ENCODE measurements at regions not wholly inside any gene's neighbourhood (a gene's known extent, or its start where the extent isn't known, plus 50 kb on each side); places are given as distances from the start of the nearest gene placed in this dataset.

- no peak for TF ChIP-seq CTCF (conservative IDR thresholded peaks at IDR 0.05)
- Mint-ChIP-seq H3K36me3 (ENCODE audit: insufficient read depth in 1 of 3, low read depth in 3 of 3) (peaks cover 0 to 15% (median 0%) of the 10 kb centered on the region in 3 experiments; a peak in 2 of 7 replicates), H3K4me3 (no peak overlapping the region; a peak in 1 of 5 replicates), H3K4me1 (peaks cover 4 to 6% of the 10 kb centered on the region in 2 experiments), H3K9me3 (peaks cover 0 to 7% of the 10 kb centered on the region in 2 experiments; a peak in 2 of 5 replicates), H3K27ac (peak overlapping the region in 1 of 3 experiments; percentile 44; a peak in 1 of 7 replicates), H3K27me3 (ENCODE audit: low read depth) (peaks cover 3% of the 10 kb centered on the region)
- no peak overlapping the region for H3K23ac ChIP-seq (ENCODE audit: insufficient read length, low read depth, low read length)
- no peak overlapping the region for H3K4me2 ChIP-seq (ENCODE audit: insufficient read depth, insufficient read length, low read length)
- H3K14ac ChIP-seq (ENCODE audit: insufficient read depth, low read length) = 0 out of 2 replicates have a peak overlapping the region, but pooled peaks have one; percentile 8
- H3K79me2 ChIP-seq (ENCODE audit: insufficient read depth, low read length) = no peaks in the 10 kb centered on the region
- no peaks in the 10 kb centered on the region for H3K23me2 ChIP-seq (ENCODE audit: insufficient read length, low read depth, low read length, poor library complexity, severe bottlenecking)
- H2BK5ac ChIP-seq (ENCODE audit: insufficient read length, low read length) = no peak overlapping the region
- H3K27me3 ChIP-seq (ENCODE audit: insufficient read depth, low read length) = no peaks in the 10 kb centered on the region
- DNase-seq = no peak
- H3K18ac ChIP-seq (ENCODE audit: insufficient read length, low read depth, low read length) = no peak overlapping the region
- H2BK15ac ChIP-seq (ENCODE audit: low read depth, low read length) = no peak overlapping the region
- no peak overlapping the region for H4K8ac ChIP-seq (replicated peaks; ENCODE audit: insufficient read length, low read depth, low read length)
- no peak overlapping the region for H3K4ac ChIP-seq (ENCODE audit: low read depth, low read length)
- no CpG with 5 or more reads among the region's 11 CpGs for WGBS (ENCODE audit: extremely low coverage, insufficient read length, low lambda C conversion rate)
- H4K91ac ChIP-seq (ENCODE audit: insufficient read length, low read depth, low read length) = no peak overlapping the region
- H2BK120ac ChIP-seq (ENCODE audit: low read depth, low read length, poor library complexity, severe bottlenecking) = no peak overlapping the region
- H4K20me1 ChIP-seq (ENCODE audit: control insufficient read depth, insufficient read depth, insufficient read length) = no peaks in the 10 kb centered on the region
- H2BK20ac ChIP-seq (ENCODE audit: low read depth, low read length, poor library complexity, severe bottlenecking) = no peak overlapping the region
- H3K9ac ChIP-seq (ENCODE audit: extremely low read depth, insufficient read length, low read length) = no peak overlapping the region
- peaks cover 4% of the 10 kb centered on the region; the same call in 1 of the 2 replicates for H3K4me1 ChIP-seq (ENCODE audit: insufficient read depth, low read length)
- H3K9me3 ChIP-seq (ENCODE audit: control insufficient read depth, low read depth, low read length) = no peaks in the 10 kb centered on the region
- H3K79me1 ChIP-seq (ENCODE audit: insufficient read depth, low read depth, low read length, poor library complexity, severe bottlenecking) = no peaks in the 10 kb centered on the region
- no peak overlapping the region for H2BK12ac ChIP-seq (ENCODE audit: insufficient read length, low read depth, low read length)
- no peak overlapping the region for H3T11ph ChIP-seq (ENCODE audit: low read length)
- H2AK5ac ChIP-seq (ENCODE audit: insufficient read length, low read length) = no peak overlapping the region
- H3K56ac ChIP-seq (ENCODE audit: insufficient read length, low read depth, low read length) = no peak overlapping the region
- H4K5ac ChIP-seq (ENCODE audit: insufficient read length, low read depth, low read length) = no peak overlapping the region
- H2AFZ ChIP-seq (ENCODE audit: low read length) = no peak overlapping the region
- H3K27ac ChIP-seq (ENCODE audit: insufficient read length, low read depth, low read length) = no peak overlapping the region
These were observed 329.7 kb upstream of the TLE3 start for GRCh38 chr15:70427167-70428120.
